HL-60 (cell line): ENCODE measurements at regions not wholly inside any gene's neighbourhood (a gene's known extent, or its start where the extent isn't known, plus 50 kb on each side); places are given as distances from the start of the nearest gene placed in this dataset.

Experiments used
- DNase-seq, 2 experiments: peaks; one replicate each; pipeline ENCODE4 v3.0.0-alpha.2; 2010 to 2020; ENCODE audit warnings: low read depth in 1 of 2, low spot score in 1 of 2
- H3K27ac ChIP-seq: fragments of 250-450 bp; sonication (Bioruptor Pico); replicated peaks from 2 replicates; pipeline ENCODE4 v1.5.1; 2020; ENCODE audit warnings: mild to moderate bottlenecking, moderate library complexity
- H3K27me3 ChIP-seq: fragments of 250-450 bp; sonication (Bioruptor Pico); 2 replicates; pipeline ENCODE4 v1.5.1; 2021; ENCODE audit warnings: mild to moderate bottlenecking, moderate library complexity; ENCODE audit not compliant: insufficient read depth, poor library complexity, severe bottlenecking
- H3K4me3 ChIP-seq: replicated peaks from 2 replicates; pipeline ENCODE4 v1.5.1; 2011; ENCODE audit warnings: mild to moderate bottlenecking, control low read depth, low read length; ENCODE audit not compliant: insufficient read depth
- GABPA ChIP-seq: IDR thresholded peaks from 2 replicates; pipeline ENCODE4 v1.6.1; 2012; ENCODE audit warnings: low read depth
- POLR2AphosphoS5 ChIP-seq: IDR thresholded peaks from 2 replicates; pipeline ENCODE4 v1.6.1; 2012; ENCODE audit warnings: low read depth
- SPI1 ChIP-seq: IDR thresholded peaks from 2 replicates; pipeline ENCODE4 v1.6.1; 2012; ENCODE audit warnings: low read depth, mild to moderate bottlenecking, borderline replicate concordance
- TF ChIP-seq, protein P1 (sequence below): IDR thresholded peaks from 2 replicates; pipeline ENCODE4 v1.6.1; 2012; ENCODE audit warnings: low read depth; ENCODE audit not compliant: insufficient replicate concordance
- TF ChIP-seq, protein P2 (sequence below): IDR thresholded peaks from one replicate; pipeline ENCODE4 v1.5.1; 2011; ENCODE audit warnings: low read length, control low read depth, inconsistent platforms; ENCODE audit not compliant: insufficient read depth

DNA sequence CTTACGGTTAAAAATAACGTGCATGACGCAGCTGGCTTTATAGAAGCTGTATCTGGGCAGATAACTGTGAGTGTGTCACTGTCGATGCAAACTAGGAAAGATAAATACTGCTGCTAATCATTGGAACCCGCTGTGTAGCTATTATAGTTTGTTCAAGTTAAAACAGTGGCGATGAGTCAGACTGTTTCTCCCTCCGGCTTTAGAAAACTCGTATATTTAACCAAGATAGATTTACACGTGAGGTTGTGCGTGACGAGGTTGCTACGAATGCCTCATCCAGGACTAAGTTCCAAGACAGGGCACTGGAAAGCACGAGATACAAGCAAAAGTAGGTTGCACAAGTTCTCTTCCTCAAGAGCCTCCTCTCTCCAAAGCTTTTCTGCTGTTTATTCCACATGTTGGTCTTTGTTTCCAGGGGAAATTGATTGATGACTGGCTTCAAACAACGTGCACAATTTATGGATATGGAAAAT is 270.7 kb downstream of the FBXW7 start:
- Histone ChIP-seq H3K4me3 (no peak overlapping the region), H3K27me3 (no peaks in the 10 kb centered on the region), H3K27ac (no peak overlapping the region)
- no peak for TF ChIP-seq POLR2AphosphoS5
- TF ChIP-seq, protein P1, sequence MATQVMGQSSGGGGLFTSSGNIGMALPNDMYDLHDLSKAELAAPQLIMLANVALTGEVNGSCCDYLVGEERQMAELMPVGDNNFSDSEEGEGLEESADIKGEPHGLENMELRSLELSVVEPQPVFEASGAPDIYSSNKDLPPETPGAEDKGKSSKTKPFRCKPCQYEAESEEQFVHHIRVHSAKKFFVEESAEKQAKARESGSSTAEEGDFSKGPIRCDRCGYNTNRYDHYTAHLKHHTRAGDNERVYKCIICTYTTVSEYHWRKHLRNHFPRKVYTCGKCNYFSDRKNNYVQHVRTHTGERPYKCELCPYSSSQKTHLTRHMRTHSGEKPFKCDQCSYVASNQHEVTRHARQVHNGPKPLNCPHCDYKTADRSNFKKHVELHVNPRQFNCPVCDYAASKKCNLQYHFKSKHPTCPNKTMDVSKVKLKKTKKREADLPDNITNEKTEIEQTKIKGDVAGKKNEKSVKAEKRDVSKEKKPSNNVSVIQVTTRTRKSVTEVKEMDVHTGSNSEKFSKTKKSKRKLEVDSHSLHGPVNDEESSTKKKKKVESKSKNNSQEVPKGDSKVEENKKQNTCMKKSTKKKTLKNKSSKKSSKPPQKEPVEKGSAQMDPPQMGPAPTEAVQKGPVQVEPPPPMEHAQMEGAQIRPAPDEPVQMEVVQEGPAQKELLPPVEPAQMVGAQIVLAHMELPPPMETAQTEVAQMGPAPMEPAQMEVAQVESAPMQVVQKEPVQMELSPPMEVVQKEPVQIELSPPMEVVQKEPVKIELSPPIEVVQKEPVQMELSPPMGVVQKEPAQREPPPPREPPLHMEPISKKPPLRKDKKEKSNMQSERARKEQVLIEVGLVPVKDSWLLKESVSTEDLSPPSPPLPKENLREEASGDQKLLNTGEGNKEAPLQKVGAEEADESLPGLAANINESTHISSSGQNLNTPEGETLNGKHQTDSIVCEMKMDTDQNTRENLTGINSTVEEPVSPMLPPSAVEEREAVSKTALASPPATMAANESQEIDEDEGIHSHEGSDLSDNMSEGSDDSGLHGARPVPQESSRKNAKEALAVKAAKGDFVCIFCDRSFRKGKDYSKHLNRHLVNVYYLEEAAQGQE, result no peak
- TF ChIP-seq, protein P2, sequence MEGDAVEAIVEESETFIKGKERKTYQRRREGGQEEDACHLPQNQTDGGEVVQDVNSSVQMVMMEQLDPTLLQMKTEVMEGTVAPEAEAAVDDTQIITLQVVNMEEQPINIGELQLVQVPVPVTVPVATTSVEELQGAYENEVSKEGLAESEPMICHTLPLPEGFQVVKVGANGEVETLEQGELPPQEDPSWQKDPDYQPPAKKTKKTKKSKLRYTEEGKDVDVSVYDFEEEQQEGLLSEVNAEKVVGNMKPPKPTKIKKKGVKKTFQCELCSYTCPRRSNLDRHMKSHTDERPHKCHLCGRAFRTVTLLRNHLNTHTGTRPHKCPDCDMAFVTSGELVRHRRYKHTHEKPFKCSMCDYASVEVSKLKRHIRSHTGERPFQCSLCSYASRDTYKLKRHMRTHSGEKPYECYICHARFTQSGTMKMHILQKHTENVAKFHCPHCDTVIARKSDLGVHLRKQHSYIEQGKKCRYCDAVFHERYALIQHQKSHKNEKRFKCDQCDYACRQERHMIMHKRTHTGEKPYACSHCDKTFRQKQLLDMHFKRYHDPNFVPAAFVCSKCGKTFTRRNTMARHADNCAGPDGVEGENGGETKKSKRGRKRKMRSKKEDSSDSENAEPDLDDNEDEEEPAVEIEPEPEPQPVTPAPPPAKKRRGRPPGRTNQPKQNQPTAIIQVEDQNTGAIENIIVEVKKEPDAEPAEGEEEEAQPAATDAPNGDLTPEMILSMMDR, result no peak
- TF ChIP-seq GABPA, result no peak
- no peak for TF ChIP-seq SPI1
- DNase-seq, result no peak

DNA sequence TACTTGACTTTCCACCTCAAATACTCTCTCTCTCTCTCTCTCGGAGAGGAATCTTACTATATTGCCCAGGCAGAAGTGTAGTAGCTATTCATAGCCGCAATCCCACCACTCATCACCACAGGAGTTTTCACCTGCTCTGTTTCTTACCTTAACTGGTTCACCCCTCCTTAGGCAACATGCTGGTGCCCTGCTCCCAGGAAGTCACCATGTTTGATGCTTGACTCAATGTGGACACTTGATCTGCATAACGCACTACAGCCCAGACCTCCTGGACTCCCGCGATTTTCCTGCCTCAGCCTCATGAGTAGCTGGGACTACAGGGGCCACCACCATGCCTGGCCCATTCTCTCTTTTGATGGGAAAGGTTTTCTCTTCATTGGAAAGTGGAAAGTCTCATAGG is 271.8 kb downstream of the FBXW7 start:
- no peaks in the 10 kb centered on the region for H3K27me3 ChIP-seq
- H3K4me3 ChIP-seq, result no peak overlapping the region
- TF ChIP-seq, protein P1, result no peak
- TF ChIP-seq, protein P2, result no peak
- TF ChIP-seq SPI1, result no peak
- no peak for DNase-seq
- no peak overlapping the region for H3K27ac ChIP-seq

DNA sequence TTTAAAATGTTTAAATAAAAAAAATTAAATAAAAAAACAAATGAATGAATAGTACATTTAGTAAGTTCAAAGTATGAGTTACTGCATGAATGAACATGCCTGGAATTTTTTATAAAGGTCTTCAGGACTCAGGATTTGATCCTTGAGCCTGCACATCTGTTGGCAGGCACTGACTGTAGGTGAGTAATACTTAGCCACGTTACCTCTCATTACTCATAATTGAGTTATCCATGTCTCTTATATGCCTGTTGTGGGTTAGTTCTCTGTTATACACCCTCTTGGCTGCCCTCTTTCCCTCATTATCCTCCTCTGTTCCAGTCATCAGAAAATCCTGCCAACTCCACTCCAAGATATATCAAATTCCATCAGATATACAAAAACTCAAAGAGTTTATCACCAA is 276.0 kb downstream of the FBXW7 start:
- TF ChIP-seq, protein P2, result no peak
- TF ChIP-seq, protein P1, result no peak
- no peak for TF ChIP-seq POLR2AphosphoS5
- TF ChIP-seq SPI1, result no peak
- no peak for TF ChIP-seq GABPA
- Histone ChIP-seq H3K4me3 (no peak overlapping the region), H3K27me3 (no peaks in the 10 kb centered on the region), H3K27ac (no peak overlapping the region)
- no peak for DNase-seq
